ENCODE measurements at regions not wholly inside any gene's neighbourhood (a gene's known extent, or its start where the extent isn't known, plus 50 kb on each side); places are given as distances from the start of the nearest gene placed in this dataset.
"Not testable (repeated sequence)": the region's sequence is repeated elsewhere in the genome, so short reads cannot be mapped to it uniquely, and the experiment has no call there.

DNA sequence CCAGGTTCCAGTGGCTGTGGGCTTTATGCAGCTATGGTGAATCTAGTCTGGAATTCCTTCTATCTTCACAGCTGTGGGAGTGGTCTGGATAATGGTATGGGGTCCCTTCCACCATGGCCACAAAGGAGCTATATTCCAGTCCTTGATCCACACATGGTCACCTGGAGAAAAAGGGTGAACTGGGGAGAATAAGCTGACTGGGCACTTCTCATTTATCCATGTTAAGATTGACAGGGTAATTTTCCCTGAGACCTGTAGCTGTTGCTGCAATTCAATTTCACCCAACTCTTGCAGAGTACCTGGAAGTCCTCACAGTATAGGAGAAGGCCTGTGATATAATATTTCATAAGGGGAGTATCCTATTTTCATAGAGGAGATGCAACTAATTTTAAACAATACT, 1241.3 kb downstream of the CDY2B start:
- H3K36me3 ChIP-seq (ENCODE audit: control insufficient read depth, insufficient read depth, low read length); H3K9me3 ChIP-seq (ENCODE audit: control insufficient read depth, insufficient read depth, low read length); H3K4me3 ChIP-seq (ENCODE audit: low read depth, low read length); H3K4me1 ChIP-seq (ENCODE audit: control insufficient read depth, insufficient read depth, low read length); H3K27me3 ChIP-seq (ENCODE audit: control insufficient read depth, insufficient read depth, low read length); DNase-seq (ENCODE audit: low read depth in 4 of 6, low spot score in 6 of 6); H3K27ac ChIP-seq (ENCODE audit: low read depth, low read length): not testable (repeated sequence)

DNA sequence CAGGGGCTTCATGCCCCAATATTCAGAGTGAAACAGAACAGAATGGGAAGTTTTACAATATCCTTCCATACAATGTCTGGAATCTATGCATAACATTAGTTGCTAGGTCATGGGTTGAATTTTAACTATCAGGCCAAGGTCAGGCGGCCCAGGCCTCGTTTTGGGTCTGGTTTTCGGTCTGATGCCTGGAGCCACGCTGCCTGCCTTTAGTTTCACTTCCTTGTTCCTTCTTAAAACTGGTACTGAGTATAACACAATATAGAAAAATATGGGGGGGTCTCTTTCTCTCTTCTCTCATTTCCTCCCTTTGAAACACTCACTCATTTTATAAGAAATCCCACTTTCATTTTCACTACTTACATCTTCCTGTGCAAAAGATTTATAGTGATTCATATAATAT, 1243.8 kb downstream of the CDY2B start:
- no CpG with 5 or more reads among the region's 4 CpGs for WGBS (ENCODE audit: insufficient coverage)
- H3K27me3 ChIP-seq (ENCODE audit: control insufficient read depth, insufficient read depth, low read length), result no peaks in the 10 kb centered on the region

DNA sequence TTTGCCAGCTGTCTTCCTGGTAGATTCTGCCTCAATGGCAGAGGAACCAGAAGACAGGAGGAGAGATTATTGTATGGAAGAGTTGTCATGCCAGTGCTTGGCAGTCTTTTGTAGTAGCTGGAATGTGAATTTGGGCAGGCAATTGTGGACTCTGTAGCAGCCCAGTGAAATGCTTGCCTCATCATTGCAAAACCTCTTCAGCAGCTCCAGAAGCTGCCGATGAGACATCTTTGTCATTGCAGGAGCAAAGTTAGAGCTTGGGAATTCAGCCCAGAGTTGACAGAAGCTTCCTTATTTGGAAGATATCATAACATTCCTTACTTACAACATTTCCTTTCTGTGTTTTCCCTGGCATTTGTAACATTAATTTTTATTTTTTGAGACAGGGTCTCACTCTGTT, 1250.9 kb downstream of the CDY2B start:
- Histone ChIP-seq H3K9me3 (ENCODE audit: control insufficient read depth, insufficient read depth, low read length) (no peaks in the 10 kb centered on the region), H3K4me3 (ENCODE audit: low read depth, low read length) (no peak overlapping the region), H3K36me3 (ENCODE audit: control insufficient read depth, insufficient read depth, low read length) (no peaks in the 10 kb centered on the region), H3K27me3 (ENCODE audit: control insufficient read depth, insufficient read depth, low read length) (no peaks in the 10 kb centered on the region), H3K27ac (ENCODE audit: low read depth, low read length) (no peak overlapping the region), H3K4me1 (ENCODE audit: control insufficient read depth, insufficient read depth, low read length) (no peaks in the 10 kb centered on the region)
- no peak for DNase-seq (ENCODE audit: low read depth in 4 of 6, low spot score in 6 of 6)
- WGBS (ENCODE audit: insufficient coverage), result no CpG with 5 or more reads among the region's 1 CpG

More for the DNA sequence above, 1243.8 kb downstream of the CDY2B start:
- Histone ChIP-seq H3K27ac (ENCODE audit: low read depth, low read length) (no peak overlapping the region), H3K36me3 (ENCODE audit: control insufficient read depth, insufficient read depth, low read length) (no peaks in the 10 kb centered on the region), H3K4me1 (ENCODE audit: control insufficient read depth, insufficient read depth, low read length) (no peaks in the 10 kb centered on the region), H3K9me3 (ENCODE audit: control insufficient read depth, insufficient read depth, low read length) (no peaks in the 10 kb centered on the region), H3K4me3 (ENCODE audit: low read depth, low read length) (no peak overlapping the region)
- no peak for DNase-seq (ENCODE audit: low read depth in 4 of 6, low spot score in 6 of 6)

DNA sequence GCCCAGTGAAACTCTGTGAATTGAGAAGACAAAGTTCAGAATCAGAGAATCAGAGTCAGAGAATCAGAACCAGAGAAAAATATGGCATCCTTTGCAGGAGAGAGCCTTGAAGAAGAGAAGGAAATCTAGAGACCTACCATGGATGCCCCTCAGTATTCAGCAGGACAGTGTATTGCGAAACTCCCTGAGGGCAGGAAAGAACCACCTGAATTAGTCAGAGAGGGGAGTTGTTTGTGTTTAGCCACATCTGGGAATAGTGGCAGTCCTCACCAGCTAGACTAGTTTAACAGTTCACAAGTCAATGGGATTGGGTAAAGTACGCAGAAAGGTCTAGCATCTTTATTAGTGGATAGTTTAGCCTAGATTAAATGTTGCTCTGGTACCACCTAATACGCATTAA, 1252.9 kb downstream of the CDY2B start:
- no CpG with 5 or more reads among the region's 3 CpGs for WGBS (ENCODE audit: insufficient coverage)
- no peaks in the 10 kb centered on the region for H3K27me3 ChIP-seq (ENCODE audit: control insufficient read depth, insufficient read depth, low read length)

DNA sequence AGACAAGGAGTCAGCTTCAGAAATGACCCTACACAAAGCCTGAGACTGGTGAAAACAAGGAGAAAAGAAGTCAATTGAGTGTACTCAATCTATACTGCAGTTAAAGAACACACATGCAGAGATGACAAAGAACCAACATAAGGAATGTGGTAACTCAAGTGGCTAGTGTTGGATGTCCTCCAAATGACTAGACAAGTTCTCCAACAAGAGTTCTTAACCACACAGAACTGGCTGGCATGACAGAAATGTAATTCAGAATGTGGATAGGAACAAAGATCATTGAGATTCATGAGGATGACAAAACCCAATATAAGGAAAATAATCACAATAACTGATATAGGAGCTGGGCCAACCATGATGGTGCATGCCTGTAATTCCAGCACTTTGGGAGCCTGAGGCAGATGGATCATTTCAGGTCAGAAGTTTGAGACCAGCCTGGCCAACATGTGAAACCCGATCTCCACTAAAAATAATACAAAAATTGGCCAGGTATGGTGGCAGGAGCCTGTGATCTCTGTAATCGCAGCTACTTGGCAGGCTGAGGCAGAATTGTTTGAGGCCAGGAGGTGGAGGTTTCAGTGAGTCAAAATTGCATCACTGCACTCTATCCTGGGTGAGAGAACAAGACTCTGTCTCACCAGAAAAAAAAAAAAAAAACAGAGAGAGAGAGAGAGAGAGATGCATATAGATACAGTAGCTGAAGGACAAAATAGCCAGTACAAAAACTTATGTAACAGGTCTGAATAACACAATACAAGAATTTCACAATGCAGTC, 1263.6 kb downstream of the CDY2B start:
- H3K4me1 ChIP-seq (ENCODE audit: control insufficient read depth, insufficient read depth, low read length), result no peaks in the 10 kb centered on the region
- no peak overlapping the region for H3K4me3 ChIP-seq (ENCODE audit: low read depth, low read length)
- no peak for DNase-seq (ENCODE audit: low read depth in 4 of 6, low spot score in 6 of 6)
- no peaks in the 10 kb centered on the region for H3K36me3 ChIP-seq (ENCODE audit: control insufficient read depth, insufficient read depth, low read length)
- no peaks in the 10 kb centered on the region for H3K27me3 ChIP-seq (ENCODE audit: control insufficient read depth, insufficient read depth, low read length)
- H3K27ac ChIP-seq (ENCODE audit: low read depth, low read length), result no peak overlapping the region
- WGBS (ENCODE audit: insufficient coverage), result no CpG with 5 or more reads among the region's 2 CpGs
- no peaks in the 10 kb centered on the region for H3K9me3 ChIP-seq (ENCODE audit: control insufficient read depth, insufficient read depth, low read length)

More for the DNA sequence above, 1252.9 kb downstream of the CDY2B start:
- no peaks in the 10 kb centered on the region for H3K36me3 ChIP-seq (ENCODE audit: control insufficient read depth, insufficient read depth, low read length)
- no peaks in the 10 kb centered on the region for H3K9me3 ChIP-seq (ENCODE audit: control insufficient read depth, insufficient read depth, low read length)
- H3K4me3 ChIP-seq (ENCODE audit: low read depth, low read length), result no peak overlapping the region
- DNase-seq (ENCODE audit: low read depth in 4 of 6, low spot score in 6 of 6), result no peak
- H3K4me1 ChIP-seq (ENCODE audit: control insufficient read depth, insufficient read depth, low read length), result no peaks in the 10 kb centered on the region
- no peak overlapping the region for H3K27ac ChIP-seq (ENCODE audit: low read depth, low read length)

DNA sequence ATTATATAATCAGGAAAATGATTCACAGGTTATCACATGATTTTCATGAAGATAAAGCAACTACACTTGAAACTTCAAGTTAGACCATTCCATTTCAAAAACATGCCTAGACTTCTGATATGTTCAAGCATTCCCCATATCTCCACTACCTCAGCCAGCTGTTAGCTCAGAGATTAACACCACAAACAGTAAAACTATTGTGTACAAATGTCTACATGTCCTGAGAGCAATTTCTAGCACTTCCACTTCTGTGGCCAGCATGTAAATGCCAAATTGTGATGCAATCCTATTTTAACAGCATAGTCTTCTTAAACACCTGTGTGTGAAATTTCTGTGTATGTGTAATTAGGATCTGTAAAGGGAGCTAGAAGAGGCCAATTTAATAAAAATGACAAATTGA, 1271.3 kb downstream of the CDY2B start:
- DNase-seq (ENCODE audit: low read depth in 4 of 6, low spot score in 6 of 6), result no peak
- Histone ChIP-seq H3K36me3 (ENCODE audit: control insufficient read depth, insufficient read depth, low read length) (no peaks in the 10 kb centered on the region), H3K9me3 (ENCODE audit: control insufficient read depth, insufficient read depth, low read length) (no peaks in the 10 kb centered on the region), H3K4me1 (ENCODE audit: control insufficient read depth, insufficient read depth, low read length) (no peaks in the 10 kb centered on the region), H3K27ac (ENCODE audit: low read depth, low read length) (no peak overlapping the region), H3K27me3 (ENCODE audit: control insufficient read depth, insufficient read depth, low read length) (no peaks in the 10 kb centered on the region), H3K4me3 (ENCODE audit: low read depth, low read length) (no peak overlapping the region)

DNA sequence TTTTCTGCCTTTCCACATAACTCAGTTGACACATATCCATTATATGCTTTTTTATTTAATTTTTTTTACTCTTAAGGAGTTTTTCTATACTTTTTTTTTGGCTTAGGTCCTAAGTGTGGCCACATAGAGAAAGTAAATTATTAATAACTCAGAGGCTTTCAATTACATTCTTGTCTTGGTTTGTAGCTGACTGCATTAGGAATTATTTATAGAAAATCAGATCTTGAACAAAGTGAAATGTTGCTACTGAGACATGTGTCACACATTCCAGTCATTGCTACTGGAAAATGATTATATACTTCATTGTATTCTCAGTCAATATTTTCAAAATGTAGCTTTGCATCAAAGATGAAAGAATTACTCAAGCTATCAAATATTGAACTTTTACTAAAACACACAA, 1277.9 kb downstream of the CDY2B start:
- Histone ChIP-seq H3K4me1 (ENCODE audit: control insufficient read depth, insufficient read depth, low read length) (no peaks in the 10 kb centered on the region), H3K27ac (ENCODE audit: low read depth, low read length) (no peak overlapping the region), H3K9me3 (ENCODE audit: control insufficient read depth, insufficient read depth, low read length) (no peaks in the 10 kb centered on the region), H3K36me3 (ENCODE audit: control insufficient read depth, insufficient read depth, low read length) (no peaks in the 10 kb centered on the region), H3K27me3 (ENCODE audit: control insufficient read depth, insufficient read depth, low read length) (no peaks in the 10 kb centered on the region), H3K4me3 (ENCODE audit: low read depth, low read length) (no peak overlapping the region)
- no peak for DNase-seq (ENCODE audit: low read depth in 4 of 6, low spot score in 6 of 6)

DNA sequence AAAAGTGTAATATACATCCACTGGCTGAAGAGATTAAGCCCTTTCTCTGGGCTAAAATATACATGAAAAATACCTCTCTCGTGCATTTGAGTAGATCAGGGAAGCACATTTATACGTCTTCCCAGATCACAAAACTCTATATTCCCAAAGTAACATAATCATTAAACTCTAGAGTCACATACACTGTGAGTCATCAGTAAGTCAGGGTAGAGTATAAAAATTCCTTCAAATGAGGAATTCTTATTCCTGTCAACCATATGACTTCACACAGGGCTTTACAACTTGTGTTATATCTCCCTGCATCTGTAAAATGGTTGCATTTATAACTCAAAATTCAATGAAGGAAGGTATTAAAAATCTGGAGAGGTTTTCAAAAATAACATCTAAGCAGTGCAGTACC, 1278.4 kb downstream of the CDY2B start:
- DNase-seq (ENCODE audit: low read depth in 4 of 6, low spot score in 6 of 6), result no peak
- Histone ChIP-seq H3K27me3 (ENCODE audit: control insufficient read depth, insufficient read depth, low read length) (no peaks in the 10 kb centered on the region), H3K36me3 (ENCODE audit: control insufficient read depth, insufficient read depth, low read length) (no peaks in the 10 kb centered on the region), H3K4me3 (ENCODE audit: low read depth, low read length) (no peak overlapping the region), H3K9me3 (ENCODE audit: control insufficient read depth, insufficient read depth, low read length) (no peaks in the 10 kb centered on the region), H3K27ac (ENCODE audit: low read depth, low read length) (no peak overlapping the region), H3K4me1 (ENCODE audit: control insufficient read depth, insufficient read depth, low read length) (no peaks in the 10 kb centered on the region)
- no CpG with 5 or more reads among the region's 2 CpGs for WGBS (ENCODE audit: insufficient coverage)

DNA sequence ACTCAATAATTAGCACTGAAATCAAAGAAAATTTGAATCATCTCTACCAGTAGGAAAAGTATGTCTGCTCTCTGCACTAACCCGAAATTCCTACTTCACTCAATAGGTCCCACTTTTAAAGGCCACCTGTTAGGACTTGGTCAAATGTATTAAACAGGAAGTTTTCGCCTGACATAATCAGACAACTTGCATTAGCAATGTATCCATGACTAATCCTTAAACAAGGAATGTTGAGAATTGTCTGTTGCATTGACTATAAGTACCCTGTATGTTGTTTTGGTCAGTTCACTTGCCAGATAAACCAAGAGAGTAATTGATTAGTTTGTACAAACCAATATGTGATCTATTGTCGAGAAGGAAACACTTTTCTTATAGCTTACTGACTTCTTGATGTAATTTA, 1308.0 kb downstream of the CDY2B start:
- no peaks in the 10 kb centered on the region for H3K4me1 ChIP-seq (ENCODE audit: control insufficient read depth, insufficient read depth, low read length)
- WGBS (ENCODE audit: insufficient coverage), result no CpG with 5 or more reads among the region's 3 CpGs
- DNase-seq (ENCODE audit: low read depth in 4 of 6, low spot score in 6 of 6), result no peak
- H3K27me3 ChIP-seq (ENCODE audit: control insufficient read depth, insufficient read depth, low read length), result no peaks in the 10 kb centered on the region
- H3K27ac ChIP-seq (ENCODE audit: low read depth, low read length), result no peak overlapping the region
- no peaks in the 10 kb centered on the region for H3K9me3 ChIP-seq (ENCODE audit: control insufficient read depth, insufficient read depth, low read length)
- H3K36me3 ChIP-seq (ENCODE audit: control insufficient read depth, insufficient read depth, low read length), result no peaks in the 10 kb centered on the region
- no peak overlapping the region for H3K4me3 ChIP-seq (ENCODE audit: low read depth, low read length)

DNA sequence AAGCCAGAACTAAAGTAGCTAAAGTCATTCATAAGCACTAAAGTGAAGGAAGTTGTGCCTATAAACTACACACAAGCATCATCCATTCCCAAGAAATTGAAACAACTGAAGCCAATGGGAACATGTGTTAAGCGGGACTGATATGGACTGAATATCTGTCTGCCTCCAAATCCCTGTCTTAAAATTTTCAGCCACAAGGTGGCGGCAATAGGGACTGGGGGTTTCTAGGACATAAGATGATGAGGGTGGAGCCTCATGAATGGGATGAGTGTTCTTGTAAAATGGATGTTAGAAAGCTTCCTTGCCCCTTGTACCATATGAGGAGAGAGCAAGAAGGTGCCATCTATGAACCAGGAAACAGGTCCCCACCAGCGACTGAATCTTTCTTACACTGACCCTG, 1317.5 kb downstream of the CDY2B start:
- WGBS (ENCODE audit: insufficient coverage), result no CpG with 5 or more reads among the region's 3 CpGs
- no peak for DNase-seq (ENCODE audit: low read depth in 4 of 6, low spot score in 6 of 6)
- H3K4me1 ChIP-seq (ENCODE audit: control insufficient read depth, insufficient read depth, low read length), result no peaks in the 10 kb centered on the region

More for the DNA sequence above, 1317.5 kb downstream of the CDY2B start:
- Histone ChIP-seq H3K9me3 (ENCODE audit: control insufficient read depth, insufficient read depth, low read length) (no peaks in the 10 kb centered on the region), H3K27ac (ENCODE audit: low read depth, low read length) (no peak overlapping the region), H3K27me3 (ENCODE audit: control insufficient read depth, insufficient read depth, low read length) (no peaks in the 10 kb centered on the region), H3K36me3 (ENCODE audit: control insufficient read depth, insufficient read depth, low read length) (no peaks in the 10 kb centered on the region), H3K4me3 (ENCODE audit: low read depth, low read length) (no peak overlapping the region)
